ENCODE measurements at regions not wholly inside any gene's neighbourhood (a gene's known extent, or its start where the extent isn't known, plus 50 kb on each side); places are given as distances from the start of the nearest gene placed in this dataset.

DNA sequence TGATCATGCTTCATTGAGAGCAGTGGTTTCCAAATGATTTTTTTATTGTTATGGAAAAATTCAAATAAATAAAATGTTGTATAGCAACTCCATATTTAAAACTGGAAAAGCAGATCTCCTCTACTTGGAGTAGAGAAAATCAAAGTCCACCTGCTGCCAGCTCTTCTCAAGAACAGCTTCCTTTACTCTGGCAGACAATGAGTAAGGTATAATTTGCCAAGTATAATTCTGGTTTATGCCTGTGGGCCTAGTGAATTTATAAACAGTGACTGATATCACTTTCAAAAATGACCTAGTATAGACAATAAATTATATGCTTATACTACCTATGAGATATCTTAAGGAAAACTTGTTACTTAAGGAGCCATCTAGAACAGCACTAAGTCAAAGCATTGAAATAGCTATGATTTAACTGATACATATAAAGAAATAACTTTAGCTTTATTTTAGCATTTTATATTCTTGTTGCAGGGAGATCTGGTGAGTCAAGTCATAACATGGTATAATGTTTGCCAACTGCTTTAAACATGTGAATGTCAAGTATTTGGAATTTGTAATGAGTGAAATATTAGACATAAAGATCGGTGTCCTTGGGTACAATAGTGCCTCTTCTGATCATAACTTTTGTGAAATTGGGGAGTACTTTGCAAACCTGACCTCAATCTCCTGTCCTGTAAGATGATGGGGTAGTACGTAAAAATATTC lies 1389.1 kb upstream of the PIK3C3 start:
- H3K9me3 ChIP-seq: no peaks in the 10 kb centered on the region
- 1% methylated on average over 2 of the region's 2 CpGs for WGBS
- DNase-seq (ENCODE audit: low spot score in 2 of 2): no peak
- H3K36me3 ChIP-seq: no peaks in the 10 kb centered on the region
- no peaks in the 10 kb centered on the region for H3K4me1 ChIP-seq
- TF ChIP-seq EP300 (IDR thresholded peaks at IDR 0.05) (no peak), POLR2A (IDR thresholded peaks at IDR 0.05) (no peak), POLR2AphosphoS5 (IDR thresholded peaks at IDR 0.05) (no peak)
- TF ChIP-seq, protein P1, sequence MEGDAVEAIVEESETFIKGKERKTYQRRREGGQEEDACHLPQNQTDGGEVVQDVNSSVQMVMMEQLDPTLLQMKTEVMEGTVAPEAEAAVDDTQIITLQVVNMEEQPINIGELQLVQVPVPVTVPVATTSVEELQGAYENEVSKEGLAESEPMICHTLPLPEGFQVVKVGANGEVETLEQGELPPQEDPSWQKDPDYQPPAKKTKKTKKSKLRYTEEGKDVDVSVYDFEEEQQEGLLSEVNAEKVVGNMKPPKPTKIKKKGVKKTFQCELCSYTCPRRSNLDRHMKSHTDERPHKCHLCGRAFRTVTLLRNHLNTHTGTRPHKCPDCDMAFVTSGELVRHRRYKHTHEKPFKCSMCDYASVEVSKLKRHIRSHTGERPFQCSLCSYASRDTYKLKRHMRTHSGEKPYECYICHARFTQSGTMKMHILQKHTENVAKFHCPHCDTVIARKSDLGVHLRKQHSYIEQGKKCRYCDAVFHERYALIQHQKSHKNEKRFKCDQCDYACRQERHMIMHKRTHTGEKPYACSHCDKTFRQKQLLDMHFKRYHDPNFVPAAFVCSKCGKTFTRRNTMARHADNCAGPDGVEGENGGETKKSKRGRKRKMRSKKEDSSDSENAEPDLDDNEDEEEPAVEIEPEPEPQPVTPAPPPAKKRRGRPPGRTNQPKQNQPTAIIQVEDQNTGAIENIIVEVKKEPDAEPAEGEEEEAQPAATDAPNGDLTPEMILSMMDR (IDR thresholded peaks at IDR 0.05): no peak
- no peak overlapping the region for H3K4me3 ChIP-seq
- H3K27me3 ChIP-seq: no peaks in the 10 kb centered on the region
- H3K27ac ChIP-seq: no peak overlapping the region

DNA sequence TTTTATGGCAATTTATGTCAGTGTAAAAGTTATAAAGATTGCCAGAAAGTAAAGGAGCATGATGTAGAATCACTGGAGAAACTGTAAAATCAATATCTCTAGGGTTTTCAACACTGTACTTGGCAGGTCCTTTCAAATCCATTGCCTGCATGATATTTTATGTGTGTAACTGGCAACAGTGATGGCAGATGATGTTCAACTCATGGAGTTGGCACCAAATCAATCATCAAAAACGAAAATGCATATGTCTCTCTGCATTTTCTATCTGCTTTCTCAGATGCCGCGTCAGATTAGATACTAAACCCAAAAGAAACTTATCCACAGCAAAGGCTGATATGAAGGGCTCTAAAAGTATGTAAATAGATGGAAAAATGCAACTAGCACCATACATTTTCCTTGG lies 1395.5 kb upstream of the PIK3C3 start:
- no peaks in the 10 kb centered on the region for H3K27me3 ChIP-seq
- WGBS: 30% methylated on average over 3 of the region's 3 CpGs
- H3K27ac ChIP-seq: no peak overlapping the region
- H3K36me3 ChIP-seq: no peaks in the 10 kb centered on the region
- H3K4me3 ChIP-seq: no peak overlapping the region
- TF ChIP-seq POLR2A (IDR thresholded peaks at IDR 0.05): no peak
- TF ChIP-seq POLR2AphosphoS5 (IDR thresholded peaks at IDR 0.05): no peak
- TF ChIP-seq EP300 (IDR thresholded peaks at IDR 0.05): no peak
- TF ChIP-seq, protein P1 (IDR thresholded peaks at IDR 0.05): no peak
- H3K9me3 ChIP-seq: no peaks in the 10 kb centered on the region
- no peak for DNase-seq (ENCODE audit: low spot score in 2 of 2)
- no peaks in the 10 kb centered on the region for H3K4me1 ChIP-seq

DNA sequence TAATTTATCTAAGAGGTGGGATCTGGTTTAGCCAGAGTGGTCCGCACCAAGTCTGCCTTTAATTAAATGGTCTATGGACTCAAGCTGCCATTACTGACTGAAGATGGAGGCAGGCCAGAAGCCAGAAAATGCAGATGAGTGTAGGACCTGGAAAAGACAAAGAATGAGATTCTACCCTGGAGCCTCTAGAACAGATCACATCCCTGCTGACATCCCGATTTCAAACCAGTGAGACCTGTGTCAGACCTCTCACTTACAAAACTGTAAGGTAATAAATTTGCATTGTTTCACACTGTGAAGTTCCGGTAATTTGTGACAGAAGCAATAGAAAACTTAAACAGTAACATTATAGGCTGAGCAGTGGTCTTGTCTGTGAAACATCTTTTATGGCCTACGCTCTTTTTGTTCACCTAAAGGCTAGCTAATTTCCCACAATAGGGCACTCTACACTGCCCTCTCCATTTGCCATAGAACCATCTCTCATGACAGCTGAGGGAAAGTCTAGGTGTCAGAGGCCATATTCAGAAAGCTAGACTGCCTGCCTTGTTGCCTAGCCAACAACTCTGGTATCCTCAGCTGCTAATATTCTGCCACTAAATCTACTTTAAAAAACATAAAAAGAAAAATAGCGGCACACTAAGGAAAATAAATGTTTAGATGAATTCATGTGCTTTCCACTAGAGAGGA lies 1396.2 kb upstream of the PIK3C3 start:
- Histone ChIP-seq H3K4me1 (no peaks in the 10 kb centered on the region), H3K27me3 (no peaks in the 10 kb centered on the region), H3K27ac (no peak overlapping the region), H3K4me3 (no peak overlapping the region), H3K9me3 (no peaks in the 10 kb centered on the region), H3K36me3 (no peaks in the 10 kb centered on the region)
- WGBS: 87% methylated on average over 5 of the region's 5 CpGs
- no peak for DNase-seq (ENCODE audit: low spot score in 2 of 2)
- TF ChIP-seq POLR2AphosphoS5 (IDR thresholded peaks at IDR 0.05) (no peak), EP300 (IDR thresholded peaks at IDR 0.05) (no peak), POLR2A (IDR thresholded peaks at IDR 0.05) (no peak)
- TF ChIP-seq, protein P1 (IDR thresholded peaks at IDR 0.05): no peak

DNA sequence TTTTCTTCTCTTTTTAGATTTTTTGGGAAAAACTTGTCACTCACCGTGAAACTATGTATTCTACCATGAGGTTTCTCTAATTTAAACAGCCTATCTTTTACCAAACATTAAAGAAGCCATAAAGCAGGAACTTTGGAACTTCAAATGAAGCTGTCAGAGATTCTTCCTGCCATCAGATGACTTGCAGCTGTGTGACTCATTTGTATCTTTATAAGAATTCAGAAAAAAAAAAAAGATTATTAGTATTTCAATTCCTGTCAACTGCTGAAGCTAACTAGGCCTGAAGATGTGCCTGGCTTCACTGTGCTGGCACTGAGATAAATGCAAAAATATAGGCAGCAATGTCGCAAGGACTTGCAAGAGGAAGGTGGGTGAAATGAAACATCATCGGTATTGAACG lies 1399.1 kb upstream of the PIK3C3 start:
- no peak overlapping the region for H3K4me3 ChIP-seq
- no peak for DNase-seq (ENCODE audit: low spot score in 2 of 2)
- no peaks in the 10 kb centered on the region for H3K4me1 ChIP-seq
- no peaks in the 10 kb centered on the region for H3K27me3 ChIP-seq
- no peak for TF ChIP-seq POLR2A (IDR thresholded peaks at IDR 0.05)
- TF ChIP-seq POLR2AphosphoS5 (IDR thresholded peaks at IDR 0.05): no peak
- no peak for TF ChIP-seq EP300 (IDR thresholded peaks at IDR 0.05)
- TF ChIP-seq, protein P1 (IDR thresholded peaks at IDR 0.05): no peak
- H3K9me3 ChIP-seq: no peaks in the 10 kb centered on the region
- WGBS: 56% methylated on average over 4 of the region's 4 CpGs
- H3K27ac ChIP-seq: no peak overlapping the region
- H3K36me3 ChIP-seq: no peaks in the 10 kb centered on the region

DNA sequence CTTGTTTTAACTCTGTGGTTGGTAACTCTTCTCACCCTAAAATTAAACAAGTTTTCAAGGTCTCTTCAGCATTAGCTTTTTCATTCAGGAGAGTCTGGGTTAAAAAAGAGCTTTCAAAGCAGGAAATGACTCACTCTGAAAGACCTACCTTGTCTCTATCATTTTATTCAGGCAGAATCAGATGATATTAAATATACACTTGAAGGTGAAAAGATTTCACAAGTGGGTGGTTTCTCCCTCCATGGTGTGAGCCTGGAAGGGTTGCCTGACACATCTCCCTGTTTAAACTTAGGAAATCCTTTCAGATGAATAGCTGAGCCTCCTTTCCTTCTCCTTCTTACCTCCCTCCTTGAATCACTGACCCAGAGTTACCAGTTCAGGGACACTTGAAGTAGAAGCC lies 1402.0 kb upstream of the PIK3C3 start:
- H3K4me1 ChIP-seq: no peaks in the 10 kb centered on the region
- H3K27me3 ChIP-seq: no peaks in the 10 kb centered on the region
- H3K27ac ChIP-seq: no peak overlapping the region
- TF ChIP-seq POLR2A (IDR thresholded peaks at IDR 0.05) (no peak), EP300 (IDR thresholded peaks at IDR 0.05) (no peak)
- TF ChIP-seq, protein P1 (IDR thresholded peaks at IDR 0.05): no peak
- no peak overlapping the region for H3K4me3 ChIP-seq
- DNase-seq (ENCODE audit: low spot score in 2 of 2): no peak
- no peaks in the 10 kb centered on the region for H3K36me3 ChIP-seq
- no peaks in the 10 kb centered on the region for H3K9me3 ChIP-seq
